ENCODE measurements at regions not wholly inside any gene's neighbourhood (a gene's known extent, or its start where the extent isn't known, plus 50 kb on each side); places are given as distances from the start of the nearest gene placed in this dataset.
"Not testable (repeated sequence)": the region's sequence is repeated elsewhere in the genome, so short reads cannot be mapped to it uniquely, and the experiment has no call there.

DNA sequence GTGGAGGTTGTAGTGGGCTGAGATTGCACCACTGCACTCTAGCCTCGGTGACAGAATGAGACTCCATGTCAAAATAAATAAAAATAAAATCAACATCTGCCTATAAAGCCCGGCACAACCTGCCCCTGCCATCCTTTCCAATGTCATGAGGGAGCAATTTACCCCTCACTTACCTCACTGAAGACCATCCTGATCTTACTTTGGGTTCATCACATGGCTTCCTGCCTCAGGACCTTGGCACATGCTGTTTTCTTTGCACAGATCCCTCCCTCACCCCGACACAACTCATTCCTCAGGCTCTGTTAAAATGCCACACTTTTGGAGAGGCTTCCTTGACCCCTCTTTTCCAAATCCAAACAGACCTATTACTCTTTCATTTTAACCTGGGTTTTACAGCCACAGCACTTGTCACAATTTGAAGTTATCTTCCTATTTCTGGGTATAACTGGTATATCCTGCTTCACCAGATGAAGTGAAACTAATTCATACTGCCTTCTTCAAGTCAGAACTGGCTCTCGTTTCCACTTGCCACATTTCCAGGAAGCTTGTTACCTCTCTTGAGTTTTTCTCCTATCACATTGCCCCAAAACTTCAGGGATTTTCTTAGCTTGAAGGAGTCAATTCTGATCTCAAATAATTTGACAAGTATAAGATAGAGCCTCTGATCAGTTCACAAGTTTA is 69.3 kb upstream of the PARD3 start:
- ATAC-seq (no peak), DNase-seq (no peak)
- TF ChIP-seq POLR2A (IDR thresholded peaks at IDR 0.05), result no peak
- TF ChIP-seq, protein P1, sequence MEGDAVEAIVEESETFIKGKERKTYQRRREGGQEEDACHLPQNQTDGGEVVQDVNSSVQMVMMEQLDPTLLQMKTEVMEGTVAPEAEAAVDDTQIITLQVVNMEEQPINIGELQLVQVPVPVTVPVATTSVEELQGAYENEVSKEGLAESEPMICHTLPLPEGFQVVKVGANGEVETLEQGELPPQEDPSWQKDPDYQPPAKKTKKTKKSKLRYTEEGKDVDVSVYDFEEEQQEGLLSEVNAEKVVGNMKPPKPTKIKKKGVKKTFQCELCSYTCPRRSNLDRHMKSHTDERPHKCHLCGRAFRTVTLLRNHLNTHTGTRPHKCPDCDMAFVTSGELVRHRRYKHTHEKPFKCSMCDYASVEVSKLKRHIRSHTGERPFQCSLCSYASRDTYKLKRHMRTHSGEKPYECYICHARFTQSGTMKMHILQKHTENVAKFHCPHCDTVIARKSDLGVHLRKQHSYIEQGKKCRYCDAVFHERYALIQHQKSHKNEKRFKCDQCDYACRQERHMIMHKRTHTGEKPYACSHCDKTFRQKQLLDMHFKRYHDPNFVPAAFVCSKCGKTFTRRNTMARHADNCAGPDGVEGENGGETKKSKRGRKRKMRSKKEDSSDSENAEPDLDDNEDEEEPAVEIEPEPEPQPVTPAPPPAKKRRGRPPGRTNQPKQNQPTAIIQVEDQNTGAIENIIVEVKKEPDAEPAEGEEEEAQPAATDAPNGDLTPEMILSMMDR (IDR thresholded peaks at IDR 0.05), result no peak
- Histone ChIP-seq H3K36me3 (replicated peaks in 1 of 2; ENCODE audit: insufficient read depth in 1 of 2, low read depth in 2 of 2) (no peaks in the 10 kb centered on the region), H3K27ac (no peak overlapping the region), H3K9me3 (no peaks in the 10 kb centered on the region), H3K4me1 (no peaks in the 10 kb centered on the region), H3K4me3 (no peak overlapping the region), H3K27me3 (no peaks in the 10 kb centered on the region)
- WGBS, 2 donors, result 80 to 81% methylated on average over 4 of the region's 4 CpGs
- intact Hi-C loops (cut with DNase I), result no loop called here

DNA sequence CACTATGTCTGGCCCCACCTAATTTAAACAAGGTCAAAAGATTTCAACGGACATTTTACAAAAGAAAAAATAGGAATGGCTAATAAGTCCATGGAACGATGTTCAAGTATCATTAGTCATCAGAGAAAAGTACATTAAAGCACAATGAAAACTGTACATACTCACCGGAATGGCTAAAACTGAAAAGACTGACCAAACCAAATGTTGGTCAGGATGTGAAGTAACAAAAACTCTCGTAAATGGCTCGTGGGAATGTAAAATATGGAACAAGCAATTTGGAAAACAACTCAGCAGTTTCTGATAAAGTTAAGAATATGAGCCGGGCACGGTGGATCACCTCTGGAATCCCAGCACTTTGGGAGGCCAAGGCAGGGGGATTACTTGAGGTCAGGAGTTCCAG is 65.7 kb upstream of the PARD3 start:
- ATAC-seq (no peak), DNase-seq (no peak)
- Histone ChIP-seq H3K27me3 (no peaks in the 10 kb centered on the region), H3K9me3 (no peaks in the 10 kb centered on the region), H3K4me3 (no peak overlapping the region), H3K36me3 (replicated peaks in 1 of 2; ENCODE audit: insufficient read depth in 1 of 2, low read depth in 2 of 2) (no peaks in the 10 kb centered on the region), H3K27ac (no peak overlapping the region), H3K4me1 (no peaks in the 10 kb centered on the region)
- 84 to 87% methylated on average over 7 of the region's 7 CpGs for WGBS, 2 donors
- TF ChIP-seq, protein P1 (IDR thresholded peaks at IDR 0.05), result no peak
- intact Hi-C loops (cut with DNase I), result no loop called here

DNA sequence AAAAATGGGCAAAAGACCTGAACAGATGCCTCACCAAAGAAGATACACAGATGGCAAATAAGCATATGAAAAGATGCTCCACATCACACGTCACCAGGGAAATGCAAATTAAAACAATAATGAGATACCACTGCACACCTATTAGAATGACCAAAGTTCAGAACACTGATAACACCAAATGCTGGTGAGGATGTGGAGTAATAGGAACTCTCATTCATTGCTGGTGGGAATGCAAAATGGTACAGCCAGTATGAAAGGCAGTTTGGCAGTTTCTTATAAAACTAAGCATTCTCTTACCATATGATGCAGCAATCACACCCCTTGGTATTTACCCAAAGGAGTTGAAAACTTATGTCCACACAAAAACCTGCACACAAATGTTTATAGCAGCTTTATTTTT is 63.6 kb upstream of the PARD3 start:
- WGBS, 2 donors, result 92 to 100% methylated on average over 1 of the region's 1 CpG
- H3K4me3 ChIP-seq; intact Hi-C loops (cut with DNase I); H3K27ac ChIP-seq; ATAC-seq; H3K4me1 ChIP-seq; H3K9me3 ChIP-seq; H3K36me3 ChIP-seq (replicated peaks in 1 of 2; ENCODE audit: insufficient read depth in 1 of 2, low read depth in 2 of 2); H3K27me3 ChIP-seq; DNase-seq: not testable (repeated sequence)

DNA sequence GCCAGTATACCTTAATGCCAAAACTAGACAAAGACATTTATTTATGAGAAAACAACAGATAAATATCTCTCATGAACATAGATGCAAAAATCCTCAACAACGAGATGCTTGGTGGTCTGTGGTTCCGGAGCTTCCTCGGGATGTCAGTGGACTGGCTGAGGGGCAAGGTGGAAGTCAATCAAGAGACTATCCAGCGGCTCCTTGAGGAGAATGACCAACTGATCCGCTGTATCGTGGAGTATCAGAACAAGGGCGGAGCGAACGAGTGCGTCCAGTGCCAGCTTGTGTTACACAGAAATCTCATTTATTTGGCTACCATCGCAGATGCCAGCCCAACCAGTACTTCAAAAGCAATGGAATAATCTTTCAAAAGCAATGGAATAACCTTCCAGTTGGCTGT is 60.0 kb upstream of the PARD3 start:
- Histone ChIP-seq H3K9me3 (no peaks in the 10 kb centered on the region), H3K36me3 (replicated peaks in 1 of 2; ENCODE audit: insufficient read depth in 1 of 2, low read depth in 2 of 2) (no peaks in the 10 kb centered on the region), H3K4me1 (no peaks in the 10 kb centered on the region), H3K4me3 (no peak overlapping the region), H3K27ac (no peak overlapping the region), H3K27me3 (no peaks in the 10 kb centered on the region)
- DNase-seq (no peak), ATAC-seq (no peak)
- TF ChIP-seq POLR2A (IDR thresholded peaks at IDR 0.05), result no peak
- TF ChIP-seq, protein P1 (IDR thresholded peaks at IDR 0.05), result no peak
- WGBS, 2 donors, result 79 to 82% methylated on average over 9 to 11 of the region's 11 CpGs
- intact Hi-C loops (cut with DNase I), result no loop called here

DNA sequence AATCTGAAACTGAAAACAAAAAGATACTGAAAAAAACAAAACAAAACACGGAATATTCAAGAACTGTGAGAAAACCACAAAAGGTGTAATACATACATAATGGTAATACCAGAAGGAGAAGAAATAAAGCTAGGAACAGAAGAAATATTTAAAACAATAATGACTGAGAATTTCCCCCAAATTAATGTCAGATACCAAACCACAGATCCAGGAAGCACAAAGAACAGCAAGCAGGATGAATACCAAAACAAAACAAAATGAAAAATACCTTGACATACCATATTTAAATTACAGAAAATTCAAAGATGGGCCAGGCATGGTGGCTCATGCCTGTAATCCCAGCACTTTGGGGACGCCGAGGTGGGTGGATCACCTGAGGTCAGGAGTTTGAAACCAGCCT is 57.7 kb upstream of the PARD3 start:
- ATAC-seq (no peak), DNase-seq (no peak)
- no peaks in the 10 kb centered on the region for H3K27me3 ChIP-seq
- intact Hi-C loops (cut with DNase I), result no loop called here
- no peak overlapping the region for H3K27ac ChIP-seq
- TF ChIP-seq, protein P1 (IDR thresholded peaks at IDR 0.05), result no peak
- no peak for TF ChIP-seq POLR2A (IDR thresholded peaks at IDR 0.05)
- 87 to 88% methylated on average over 3 of the region's 3 CpGs for WGBS, 2 donors
- no peaks in the 10 kb centered on the region for H3K9me3 ChIP-seq
- H3K4me1 ChIP-seq, result no peaks in the 10 kb centered on the region
- H3K36me3 ChIP-seq (replicated peaks in 1 of 2; ENCODE audit: insufficient read depth in 1 of 2, low read depth in 2 of 2), result no peaks in the 10 kb centered on the region
- no peak overlapping the region for H3K4me3 ChIP-seq

Data from body of pancreas (tissue), 4 donors.